ENCODE measurements at regions not wholly inside any gene's neighbourhood (a gene's known extent, or its start where the extent isn't known, plus 50 kb on each side); places are given as distances from the start of the nearest gene placed in this dataset.
"Not testable (repeated sequence)": the region's sequence is repeated elsewhere in the genome, so short reads cannot be mapped to it uniquely, and the experiment has no call there.

DNA sequence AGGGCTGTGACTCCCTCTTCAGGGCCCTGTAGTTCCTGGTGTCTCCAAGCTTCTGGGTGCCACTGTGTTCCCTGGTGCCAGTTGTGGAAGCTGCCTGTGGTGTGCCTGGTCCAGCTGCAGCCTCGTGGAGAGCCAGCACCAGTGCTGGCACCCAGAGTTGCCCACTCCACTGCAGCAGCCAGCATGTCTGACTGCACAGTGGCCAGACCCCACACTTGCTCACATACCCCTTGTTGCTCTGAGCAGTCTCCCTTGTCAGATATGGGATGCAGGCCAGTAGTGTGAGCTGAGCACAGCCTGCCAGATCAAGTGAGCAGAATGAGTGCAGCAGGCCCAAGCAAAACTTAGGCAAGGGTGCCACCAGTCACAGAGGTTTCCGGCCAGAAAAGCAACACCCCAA is 108.6 kb downstream of the ZMAT1 start:
- DNase-seq (ENCODE audit: missing footprints) (no peak), ATAC-seq (no peak)
- intact Hi-C loops (cut with DNase I): no loop called here

GRCh38 chrX:101817739-101818138 is 114.1 kb downstream of the ZMAT1 start:
- ATAC-seq; intact Hi-C loops (cut with DNase I); DNase-seq (ENCODE audit: missing footprints): not testable (repeated sequence)

DNA sequence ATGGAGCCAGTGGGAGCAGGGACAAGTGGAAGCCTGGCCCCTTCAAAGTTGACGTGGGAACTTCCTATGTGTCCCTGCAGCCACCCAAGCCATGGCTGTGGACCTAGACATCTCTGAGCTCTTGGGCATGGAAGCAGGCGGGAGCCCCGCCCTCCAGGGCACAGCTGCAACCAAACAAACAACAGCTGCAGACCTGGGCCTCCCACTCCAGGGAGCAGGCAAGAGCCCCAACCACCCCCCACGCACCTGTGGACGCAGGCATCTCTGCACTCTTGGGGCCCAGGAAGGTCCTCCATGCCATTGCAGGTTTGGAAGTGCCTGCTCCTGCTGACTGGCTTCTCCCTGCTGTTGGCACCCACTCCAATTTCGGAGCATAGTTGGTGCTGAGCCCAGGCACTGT is 118.6 kb downstream of the ZMAT1 start:
- intact Hi-C loops (cut with DNase I): no loop called here
- DNase-seq (ENCODE audit: missing footprints) (no peak), ATAC-seq (no peak)

- DNase-seq (ENCODE audit: missing footprints) (no peak), ATAC-seq (no peak)
- intact Hi-C loops (cut with DNase I): no loop called here
Measured at GRCh38 chrX:101803451-101803850, 128.4 kb downstream of the ZMAT1 start.

DNA sequence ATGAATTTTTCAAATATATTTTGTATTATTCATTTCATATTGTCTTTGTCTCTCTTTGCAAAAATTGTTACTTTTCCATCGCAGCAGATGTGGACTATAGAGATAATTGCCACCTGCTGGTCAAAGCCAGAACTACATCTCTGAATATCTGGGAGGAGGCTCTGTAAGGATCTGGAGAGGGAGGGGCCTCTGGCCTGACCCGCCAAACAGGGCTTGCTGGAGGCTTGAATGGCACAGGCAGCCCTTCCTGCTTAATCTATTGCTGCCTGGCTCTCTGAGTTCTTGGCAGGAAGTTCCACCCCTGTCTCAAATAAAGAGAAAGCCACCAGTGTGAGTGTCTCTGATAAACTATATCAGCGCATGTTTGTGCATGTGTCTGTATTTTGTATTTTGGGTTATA is 132.4 kb downstream of the ZMAT1 start:
- DNase-seq (ENCODE audit: missing footprints) (peak; percentile 76), ATAC-seq (peak; percentile 99)
- intact Hi-C loops (cut with DNase I): loop anchor here (2.0 to 5.0 kb wide), 2 partner anchors 202 to 383 kb away; no protein-coding TSS in a partner anchor

GRCh38 chrX:101787934-101788333 is 128.3 kb upstream of the ARMCX2 start:
- intact Hi-C loops (cut with DNase I): no loop called here

GRCh38 chrX:101785142-101785541 is 125.5 kb upstream of the ARMCX2 start:
- no peak for ATAC-seq

More at GRCh38 chrX:101787934-101788333, 128.3 kb upstream of the ARMCX2 start:
- no peak for DNase-seq (ENCODE audit: missing footprints)
- no peak for ATAC-seq

DNA sequence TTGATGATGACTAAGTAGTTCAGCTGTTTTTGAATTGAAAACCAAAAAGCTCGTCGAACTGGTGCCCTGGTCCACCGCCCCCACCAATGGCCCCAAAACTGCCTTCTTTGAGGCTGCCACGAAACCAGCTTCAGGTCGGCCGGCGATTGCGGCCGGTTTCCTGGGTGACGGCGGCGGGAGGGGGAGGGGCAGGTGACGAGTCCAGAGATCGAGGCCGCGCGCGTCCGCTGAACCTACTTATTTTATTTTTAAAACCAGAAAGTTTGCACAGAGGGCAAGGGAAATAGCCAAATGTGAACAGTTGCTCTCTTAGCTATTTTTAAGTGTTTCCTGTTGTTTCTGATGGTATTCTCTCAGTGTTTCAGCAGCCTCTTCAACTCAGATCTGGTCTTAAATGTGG is 120.8 kb upstream of the ARMCX2 start:
- ATAC-seq; DNase-seq (ENCODE audit: missing footprints); intact Hi-C loops (cut with DNase I): not testable (repeated sequence)

More at GRCh38 chrX:101785142-101785541, 125.5 kb upstream of the ARMCX2 start:
- intact Hi-C loops (cut with DNase I): no loop called here
- DNase-seq (ENCODE audit: missing footprints): no peak

DNA sequence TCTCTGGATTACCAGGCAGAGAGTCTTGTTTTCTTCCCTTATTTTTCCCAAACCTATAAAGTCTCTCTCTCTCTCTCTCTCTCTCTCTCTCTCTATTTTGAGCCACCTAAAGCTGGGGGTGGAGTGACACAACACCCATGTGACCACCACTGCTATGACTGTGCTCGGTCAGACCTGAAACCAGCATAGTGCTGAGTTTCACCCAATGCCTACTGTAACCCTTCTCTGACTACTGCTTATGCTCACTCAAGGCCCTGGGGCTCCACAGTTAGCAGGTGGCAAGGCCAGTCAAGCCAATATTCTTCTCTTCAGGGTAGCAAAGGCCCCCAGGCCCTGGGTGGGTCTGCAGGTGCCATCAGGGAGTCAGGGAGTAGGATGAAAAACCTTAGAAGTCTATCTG is 114.7 kb upstream of the ARMCX2 start:
- no peak for DNase-seq (ENCODE audit: missing footprints)
- intact Hi-C loops (cut with DNase I): no loop called here
- ATAC-seq: no peak

DNA sequence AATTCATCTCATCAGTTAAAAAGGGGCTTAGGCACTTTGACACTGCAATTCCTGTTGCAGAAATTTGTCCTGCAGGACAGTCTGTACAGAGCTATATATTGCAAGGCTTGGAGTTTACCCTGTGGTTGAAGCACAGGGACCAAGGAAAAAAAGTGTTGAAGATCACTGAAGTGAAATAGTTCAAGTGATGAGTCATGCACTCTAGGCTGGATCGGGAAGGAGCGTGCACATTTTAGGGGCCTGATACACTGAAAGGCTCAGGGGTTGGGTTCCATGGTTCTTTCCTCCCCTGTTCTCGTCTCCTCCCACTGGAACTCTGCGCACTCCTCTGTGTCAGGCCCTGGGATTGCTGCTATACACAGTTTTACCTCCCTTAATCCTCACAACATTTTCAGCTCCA is 104.9 kb upstream of the ARMCX2 start:
- no peak for ATAC-seq
- intact Hi-C loops (cut with DNase I): no loop called here
- no peak for DNase-seq (ENCODE audit: missing footprints)

GRCh38 chrX:101759000-101759399 is 99.3 kb upstream of the ARMCX2 start:
- DNase-seq (ENCODE audit: missing footprints): peak; percentile 23
- intact Hi-C loops (cut with DNase I): no loop called here
- no peak for ATAC-seq

GRCh38 chrX:101750744-101751143 is 91.1 kb upstream of the ARMCX2 start:
- ATAC-seq: no peak
- intact Hi-C loops (cut with DNase I): no loop called here
- DNase-seq (ENCODE audit: missing footprints): no peak

- DNase-seq (ENCODE audit: missing footprints) (no peak), ATAC-seq (no peak)
- intact Hi-C loops (cut with DNase I): no loop called here
Measured at GRCh38 chrX:101749436-101749835, 89.8 kb upstream of the ARMCX2 start.

DNA sequence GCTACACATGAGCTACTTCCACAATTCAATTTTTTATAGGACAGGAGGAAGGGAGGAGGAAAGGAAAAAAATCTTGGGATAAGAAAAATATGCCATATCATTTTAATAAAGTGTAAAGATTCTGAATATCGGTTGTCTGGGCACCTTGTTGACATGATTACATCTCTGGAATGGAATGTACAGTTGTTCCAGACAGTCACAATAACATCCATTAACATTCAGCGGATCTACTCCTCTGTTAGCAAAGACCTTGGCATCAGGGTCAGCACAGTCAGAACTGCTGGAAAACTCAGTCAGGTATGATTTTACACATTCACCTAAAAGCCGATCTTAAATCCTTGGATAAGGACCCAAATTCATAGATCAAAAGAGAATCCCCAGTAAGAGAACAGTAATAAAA is 85.4 kb upstream of the ARMCX2 start:
- DNase-seq (ENCODE audit: missing footprints): no peak
- no peak for ATAC-seq
- intact Hi-C loops (cut with DNase I): no loop called here

- intact Hi-C loops (cut with DNase I): no loop called here
- DNase-seq (ENCODE audit: missing footprints) (no peak), ATAC-seq (no peak)
Measured at GRCh38 chrX:101744085-101744484, 84.4 kb upstream of the ARMCX2 start.

DNA sequence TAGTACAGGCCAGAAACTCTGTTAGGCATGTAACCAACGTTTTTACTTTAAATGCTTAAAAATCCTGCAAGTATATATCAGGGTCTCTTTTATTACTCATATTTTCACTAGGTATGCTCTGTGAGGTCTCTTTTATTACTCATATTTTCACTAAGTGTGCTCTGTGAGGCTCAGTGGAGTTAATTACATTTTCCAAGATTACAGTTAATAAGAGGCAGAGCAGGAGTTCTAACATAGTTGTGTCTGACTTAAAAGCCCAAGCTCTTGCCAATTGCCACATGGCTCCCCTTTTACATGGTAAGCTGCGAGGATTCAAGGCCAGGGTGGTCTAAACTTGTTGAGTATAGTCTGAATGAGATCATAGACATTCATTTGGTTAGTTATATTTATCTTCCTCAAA is 81.0 kb upstream of the ARMCX2 start:
- ATAC-seq (no peak), DNase-seq (ENCODE audit: missing footprints) (no peak)
- intact Hi-C loops (cut with DNase I): no loop called here

DNA sequence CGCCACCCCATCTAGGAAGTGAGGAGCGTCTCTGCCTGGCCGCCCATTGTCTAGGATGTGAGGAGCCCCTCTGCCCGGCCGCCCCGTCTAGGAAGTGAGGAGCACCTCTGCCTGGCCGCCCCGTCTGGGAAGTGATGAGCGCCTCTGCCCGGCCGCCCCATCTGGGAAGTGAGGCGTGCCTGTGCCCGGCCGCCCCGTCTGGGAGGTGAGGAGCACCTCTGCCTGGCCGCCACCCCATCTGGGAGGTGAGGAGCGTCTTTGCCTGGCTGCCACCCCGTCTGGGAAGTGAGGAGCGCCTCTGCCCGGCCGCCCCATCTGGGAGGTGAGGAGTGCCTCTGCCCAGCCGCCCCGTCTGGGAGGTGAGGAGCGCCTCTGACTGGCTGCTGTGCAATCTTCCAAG is 79.2 kb upstream of the ARMCX2 start:
- DNase-seq (ENCODE audit: missing footprints); intact Hi-C loops (cut with DNase I); ATAC-seq: not testable (repeated sequence)

GRCh38 chrX:101738411-101738810 is 78.8 kb upstream of the ARMCX2 start:
- intact Hi-C loops (cut with DNase I): not testable (repeated sequence)

GRCh38 chrX:101736651-101737050 is 77.0 kb upstream of the ARMCX2 start:
- ATAC-seq (no peak), DNase-seq (ENCODE audit: missing footprints) (no peak)
- intact Hi-C loops (cut with DNase I): no loop called here

More at GRCh38 chrX:101738411-101738810, 78.8 kb upstream of the ARMCX2 start:
- not testable (repeated sequence) for DNase-seq (ENCODE audit: missing footprints); ATAC-seq

- no peak for ATAC-seq
- intact Hi-C loops (cut with DNase I): no loop called here
- DNase-seq (ENCODE audit: missing footprints): no peak
Measured at GRCh38 chrX:101732870-101733269, 73.2 kb upstream of the ARMCX2 start.

- DNase-seq (ENCODE audit: missing footprints): no peak
- intact Hi-C loops (cut with DNase I): no loop called here
- no peak for ATAC-seq
Measured at GRCh38 chrX:101729986-101730385, 70.3 kb upstream of the ARMCX2 start.

Measured in Right ventricle myocardium inferior (tissue), 1 donor.